Astrocyte (in vitro differentiated cells and primary cell): ENCODE measurements at regions not wholly inside any gene's neighbourhood (a gene's known extent, or its start where the extent isn't known, plus 50 kb on each side); places are given as distances from the start of the nearest gene placed in this dataset.
A peak's percentile ranks its signal among the peaks of the same experiment; 100 is the strongest.

Experiments used
- DNase-seq: peaks from one replicate; pipeline ENCODE4 v3.0.0-alpha.2; 2010; ENCODE audit warnings: low read depth
- FAIRE-seq: peaks from 2 replicates; lab custom pipeline; 2011; peaks lifted over from hg19 to GRCh38; lab: Jason Lieb, UNC
- H2AFZ ChIP-seq: 2 replicates; pipeline ENCODE4 v1.6.0; 2012; ENCODE audit warnings: low read depth, low read length, inconsistent platforms
- H3K27ac ChIP-seq: 2 replicates; pipeline ENCODE4 v1.5.1; 2011; ENCODE audit warnings: low read depth, low read length, inconsistent platforms
- H3K27me3 ChIP-seq: 2 replicates; pipeline ENCODE4 v1.6.0; 2011; ENCODE audit warnings: low read length, inconsistent platforms; ENCODE audit not compliant: insufficient read depth
- H3K36me3 ChIP-seq: 2 replicates; pipeline ENCODE4 v1.5.1; 2011; ENCODE audit warnings: low read length, inconsistent platforms; ENCODE audit not compliant: insufficient read depth
- H3K4me1 ChIP-seq: 2 replicates; pipeline ENCODE4 v1.5.1; 2011; ENCODE audit warnings: low read length, inconsistent platforms; ENCODE audit not compliant: insufficient read depth
- H3K4me2 ChIP-seq: 2 replicates; pipeline ENCODE4 v1.6.0; 2012; ENCODE audit warnings: low read length, inconsistent platforms
- H3K4me3 ChIP-seq: 2 replicates; pipeline ENCODE4 v1.5.1; 2011; ENCODE audit warnings: low read depth, mild to moderate bottlenecking, low read length, inconsistent platforms; ENCODE audit not compliant: insufficient read depth
- H3K79me2 ChIP-seq: 2 replicates; pipeline ENCODE4 v1.6.0; 2012; ENCODE audit warnings: mild to moderate bottlenecking, low read length, inconsistent platforms; ENCODE audit not compliant: insufficient read depth
- H3K9ac ChIP-seq: 2 replicates; pipeline ENCODE4 v1.6.0; 2012; ENCODE audit warnings: mild to moderate bottlenecking, low read length, inconsistent platforms
- H3K9me3 ChIP-seq: 2 replicates; pipeline ENCODE4 v1.5.1; 2012; ENCODE audit warnings: low read depth, mild to moderate bottlenecking, low read length, inconsistent platforms; ENCODE audit not compliant: insufficient read depth
- H4K20me1 ChIP-seq: 2 replicates; pipeline ENCODE4 v1.6.0; 2012; ENCODE audit warnings: low read length, inconsistent platforms; ENCODE audit not compliant: insufficient read depth
- H3K27ac Mint-ChIP-seq: one replicate; pipeline ENCODE4 v1.8.0; 2021; ENCODE audit warnings: mild to moderate bottlenecking, mixed read lengths; ENCODE audit not compliant: unreplicated experiment
- H3K27me3 Mint-ChIP-seq: one replicate; pipeline ENCODE4 v1.8.0; 2021; ENCODE audit warnings: low read depth, mixed read lengths; ENCODE audit not compliant: unreplicated experiment
- H3K36me3 Mint-ChIP-seq: one replicate; pipeline ENCODE4 v1.8.0; 2021; ENCODE audit warnings: low read depth, mixed read lengths; ENCODE audit not compliant: unreplicated experiment
- H3K4me1 Mint-ChIP-seq: one replicate; pipeline ENCODE4 v1.8.0; 2021; ENCODE audit warnings: low read depth, mixed read lengths; ENCODE audit not compliant: unreplicated experiment
- H3K4me3 Mint-ChIP-seq: one replicate; pipeline ENCODE4 v1.8.0; 2021; ENCODE audit warnings: mild to moderate bottlenecking, moderate library complexity, mixed read lengths; ENCODE audit not compliant: unreplicated experiment
- H3K9me3 Mint-ChIP-seq: one replicate; pipeline ENCODE4 v1.8.0; 2021; ENCODE audit warnings: mild to moderate bottlenecking, mixed read lengths; ENCODE audit not compliant: unreplicated experiment
- EZH2 ChIP-seq: IDR thresholded peaks from 2 replicates; pipeline ENCODE4 v1.6.1; 2012; ENCODE audit warnings: mild to moderate bottlenecking, low read length, inconsistent platforms; ENCODE audit not compliant: insufficient read depth
- TF ChIP-seq, protein P1 (sequence below): IDR thresholded peaks from 2 replicates; pipeline ENCODE4 v1.5.1; 2011; ENCODE audit warnings: low read depth, mild to moderate bottlenecking, inconsistent platforms, low read length, moderate library complexity; ENCODE audit not compliant: insufficient read depth

DNA sequence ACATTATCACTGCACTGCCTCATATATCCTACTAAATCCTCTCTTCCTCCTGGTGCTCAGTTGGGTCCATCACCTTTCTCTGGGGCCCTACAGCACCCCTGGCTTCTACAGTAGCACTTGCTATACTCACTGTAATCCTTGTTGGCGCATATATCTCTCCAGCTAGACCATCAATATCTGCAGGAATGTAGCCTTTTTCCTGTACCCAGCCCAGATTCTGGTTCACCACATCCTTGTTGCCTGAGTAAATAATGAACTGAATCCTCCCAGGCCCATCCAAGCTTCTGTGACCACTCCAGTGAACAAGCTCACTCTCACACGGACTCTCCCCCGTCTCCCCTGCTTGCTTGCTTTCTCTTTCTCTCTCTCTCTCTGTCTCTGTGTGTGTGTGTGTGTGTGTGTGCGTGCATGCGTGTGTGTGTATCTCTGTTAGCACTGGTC lies 62.5 kb upstream of the LIPC start:
- H3K9ac ChIP-seq = no peak overlapping the region
- H3K4me2 ChIP-seq = peak overlapping the region; percentile 30
- no peaks in the 10 kb centered on the region for H3K27me3 ChIP-seq
- H2AFZ ChIP-seq = no peak overlapping the region
- no peak overlapping the region for H3K27ac Mint-ChIP-seq
- H3K4me1 ChIP-seq = no peaks in the 10 kb centered on the region
- no peak overlapping the region for H3K4me3 ChIP-seq
- peaks cover 23% of the 10 kb centered on the region for H3K9me3 Mint-ChIP-seq
- no peaks in the 10 kb centered on the region for H4K20me1 ChIP-seq
- H3K4me3 Mint-ChIP-seq = no peak overlapping the region
- no peaks in the 10 kb centered on the region for H3K9me3 ChIP-seq
- H3K4me1 Mint-ChIP-seq = peaks cover 12% of the 10 kb centered on the region
- no peaks in the 10 kb centered on the region for H3K79me2 ChIP-seq
- no peak for FAIRE-seq
- peak; percentile 92 for DNase-seq
- H3K36me3 ChIP-seq = no peaks in the 10 kb centered on the region
- H3K27me3 Mint-ChIP-seq = no peaks in the 10 kb centered on the region
- peaks cover 2% of the 10 kb centered on the region for H3K36me3 Mint-ChIP-seq
- H3K27ac ChIP-seq = no peak overlapping the region
- no peak for TF ChIP-seq EZH2
- TF ChIP-seq, protein P1, sequence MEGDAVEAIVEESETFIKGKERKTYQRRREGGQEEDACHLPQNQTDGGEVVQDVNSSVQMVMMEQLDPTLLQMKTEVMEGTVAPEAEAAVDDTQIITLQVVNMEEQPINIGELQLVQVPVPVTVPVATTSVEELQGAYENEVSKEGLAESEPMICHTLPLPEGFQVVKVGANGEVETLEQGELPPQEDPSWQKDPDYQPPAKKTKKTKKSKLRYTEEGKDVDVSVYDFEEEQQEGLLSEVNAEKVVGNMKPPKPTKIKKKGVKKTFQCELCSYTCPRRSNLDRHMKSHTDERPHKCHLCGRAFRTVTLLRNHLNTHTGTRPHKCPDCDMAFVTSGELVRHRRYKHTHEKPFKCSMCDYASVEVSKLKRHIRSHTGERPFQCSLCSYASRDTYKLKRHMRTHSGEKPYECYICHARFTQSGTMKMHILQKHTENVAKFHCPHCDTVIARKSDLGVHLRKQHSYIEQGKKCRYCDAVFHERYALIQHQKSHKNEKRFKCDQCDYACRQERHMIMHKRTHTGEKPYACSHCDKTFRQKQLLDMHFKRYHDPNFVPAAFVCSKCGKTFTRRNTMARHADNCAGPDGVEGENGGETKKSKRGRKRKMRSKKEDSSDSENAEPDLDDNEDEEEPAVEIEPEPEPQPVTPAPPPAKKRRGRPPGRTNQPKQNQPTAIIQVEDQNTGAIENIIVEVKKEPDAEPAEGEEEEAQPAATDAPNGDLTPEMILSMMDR = no peak

DNA sequence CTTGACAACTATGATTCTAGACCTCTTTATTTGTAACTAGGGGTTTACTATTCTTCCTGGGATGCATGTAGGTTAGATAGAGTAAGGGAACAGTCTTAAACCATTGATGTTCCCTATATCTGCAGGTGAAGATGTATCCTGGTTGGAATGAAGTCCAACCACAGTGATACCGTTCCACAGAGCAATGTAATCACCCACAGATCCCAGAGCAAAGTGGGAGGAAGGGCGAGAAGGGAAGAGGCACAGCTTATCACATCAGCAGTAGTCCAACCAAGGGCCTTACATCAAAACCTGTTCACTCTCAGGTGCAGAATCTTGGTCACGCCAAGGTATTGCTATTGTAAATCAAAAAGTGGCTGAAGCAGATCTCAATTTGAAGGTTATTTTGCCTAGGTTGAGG lies 61.8 kb upstream of the LIPC start:
- Histone ChIP-seq H3K9ac (no peak overlapping the region), H2AFZ (no peak overlapping the region), H3K4me2 (no peak overlapping the region), H3K27me3 (no peaks in the 10 kb centered on the region), H3K36me3 (no peaks in the 10 kb centered on the region), H4K20me1 (no peaks in the 10 kb centered on the region), H3K4me1 (no peaks in the 10 kb centered on the region), H3K79me2 (no peaks in the 10 kb centered on the region), H3K9me3 (no peaks in the 10 kb centered on the region), H3K4me3 (no peak overlapping the region), H3K27ac (no peak overlapping the region)
- Mint-ChIP-seq H3K4me3 (no peak overlapping the region), H3K9me3 (peaks cover 20% of the 10 kb centered on the region), H3K4me1 (peaks cover 12% of the 10 kb centered on the region), H3K36me3 (peaks cover 2% of the 10 kb centered on the region), H3K27ac (peak overlapping the region; percentile 4), H3K27me3 (no peaks in the 10 kb centered on the region)
- no peak for FAIRE-seq
- TF ChIP-seq, protein P1 = no peak
- TF ChIP-seq EZH2 = no peak
- DNase-seq = no peak

GRCh38 chr15:58374147-58374546 lies 57.6 kb upstream of the LIPC start:
- Mint-ChIP-seq H3K9me3 (peaks cover 20% of the 10 kb centered on the region), H3K36me3 (peaks cover 5% of the 10 kb centered on the region), H3K4me1 (peaks cover 17% of the 10 kb centered on the region), H3K27ac (no peak overlapping the region), H3K27me3 (no peaks in the 10 kb centered on the region), H3K4me3 (no peak overlapping the region)
- no peaks in the 10 kb centered on the region for H3K27me3 ChIP-seq
- DNase-seq (no peak), FAIRE-seq (no peak)
- no peaks in the 10 kb centered on the region for H4K20me1 ChIP-seq
- no peak overlapping the region for H3K4me3 ChIP-seq
- no peak overlapping the region for H2AFZ ChIP-seq
- H3K4me1 ChIP-seq = no peaks in the 10 kb centered on the region
- no peaks in the 10 kb centered on the region for H3K79me2 ChIP-seq
- TF ChIP-seq, protein P1 = no peak
- no peak for TF ChIP-seq EZH2
- H3K36me3 ChIP-seq = no peaks in the 10 kb centered on the region
- no peak overlapping the region for H3K4me2 ChIP-seq
- no peak overlapping the region for H3K9ac ChIP-seq
- no peak overlapping the region for H3K27ac ChIP-seq
- H3K9me3 ChIP-seq = no peaks in the 10 kb centered on the region
